ENCODE measurements at regions not wholly inside any gene's neighbourhood (a gene's known extent, or its start where the extent isn't known, plus 50 kb on each side); places are given as distances from the start of the nearest gene placed in this dataset.
"Not testable (repeated sequence)": the region's sequence is repeated elsewhere in the genome, so short reads cannot be mapped to it uniquely, and the experiment has no call there.

GRCh38 chr4:118419626-118420025 is 66.8 kb upstream of the PRSS12 start:
- not testable (repeated sequence) for TF ChIP-seq CTCF (IDR thresholded peaks at IDR 0.05; ENCODE audit: low read length); EZH2 (IDR thresholded peaks at IDR 0.05; ENCODE audit: borderline replicate concordance, low read length)

Data from OCI-LY1 (cell line).